AG04450 (cell line): ENCODE measurements at regions not wholly inside any gene's neighbourhood (a gene's known extent, or its start where the extent isn't known, plus 50 kb on each side); places are given as distances from the start of the nearest gene placed in this dataset.

Experiments
- CTCF ChIA-PET: fragments of 300-600, 350-600 bp; formaldehyde crosslinking; extraction: SDS; loops from one replicate; lab custom pipeline; 2022; ENCODE audit warnings: antibody characterized with exemption, inconsistent platforms; lab: Charles Lee
- POLR2A ChIA-PET: fragments of 350-600 bp; formaldehyde crosslinking; extraction: SDS; loops from one replicate; lab custom pipeline; 2021; ENCODE audit warnings: antibody characterized with exemption, inconsistent platforms; lab: Yijun Ruan, JAX
- DNase-seq: peaks from one replicate; pipeline ENCODE4 v3.0.0-alpha.2; 2011; ENCODE audit warnings: low read depth, low spot score
- H3K27ac ChIP-seq: one replicate; pipeline ENCODE4 v1.5.1; 2012; ENCODE audit warnings: low read depth, low read length, control low read depth
- H3K27me3 ChIP-seq: one replicate; pipeline ENCODE4 v1.6.0; 2012; ENCODE audit warnings: low read length; ENCODE audit not compliant: control insufficient read depth, insufficient read depth
- H3K4me3 ChIP-seq: 2 replicates; pipeline ENCODE4 v1.5.1; 2011; ENCODE audit warnings: mild to moderate bottlenecking, low read depth, low read length, control low read depth
- H3K9me3 ChIP-seq: 2 replicates; pipeline ENCODE4 v1.5.1; 2012; ENCODE audit warnings: low read length; ENCODE audit not compliant: control insufficient read depth, insufficient read depth
- TF ChIP-seq, protein P1 (sequence below): IDR thresholded peaks from 2 replicates; pipeline ENCODE4 v1.5.1; 2011; ENCODE audit warnings: low read depth, low read length, control low read depth, inconsistent platforms

DNA sequence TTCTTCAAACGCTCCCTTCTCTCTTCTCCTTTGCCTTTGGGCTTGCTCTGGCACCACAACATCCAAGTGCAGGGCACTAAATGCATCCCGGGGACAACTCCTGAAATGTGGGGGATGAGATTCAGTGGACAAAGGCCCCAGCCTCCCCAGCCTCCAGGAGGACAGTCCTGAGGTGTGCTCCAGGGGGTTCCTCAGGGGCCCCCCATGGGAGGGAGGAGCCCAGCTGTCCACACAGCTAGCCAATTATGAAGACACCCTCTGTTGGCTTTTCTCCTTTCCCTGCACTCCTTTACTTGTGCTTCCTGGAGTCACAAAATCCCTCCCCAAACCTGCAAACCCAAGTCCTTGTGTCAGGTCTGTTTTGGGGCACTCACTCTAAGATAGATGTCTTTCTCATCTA, 735.4 kb downstream of the PTPRU start:
- TF ChIP-seq, protein P1, sequence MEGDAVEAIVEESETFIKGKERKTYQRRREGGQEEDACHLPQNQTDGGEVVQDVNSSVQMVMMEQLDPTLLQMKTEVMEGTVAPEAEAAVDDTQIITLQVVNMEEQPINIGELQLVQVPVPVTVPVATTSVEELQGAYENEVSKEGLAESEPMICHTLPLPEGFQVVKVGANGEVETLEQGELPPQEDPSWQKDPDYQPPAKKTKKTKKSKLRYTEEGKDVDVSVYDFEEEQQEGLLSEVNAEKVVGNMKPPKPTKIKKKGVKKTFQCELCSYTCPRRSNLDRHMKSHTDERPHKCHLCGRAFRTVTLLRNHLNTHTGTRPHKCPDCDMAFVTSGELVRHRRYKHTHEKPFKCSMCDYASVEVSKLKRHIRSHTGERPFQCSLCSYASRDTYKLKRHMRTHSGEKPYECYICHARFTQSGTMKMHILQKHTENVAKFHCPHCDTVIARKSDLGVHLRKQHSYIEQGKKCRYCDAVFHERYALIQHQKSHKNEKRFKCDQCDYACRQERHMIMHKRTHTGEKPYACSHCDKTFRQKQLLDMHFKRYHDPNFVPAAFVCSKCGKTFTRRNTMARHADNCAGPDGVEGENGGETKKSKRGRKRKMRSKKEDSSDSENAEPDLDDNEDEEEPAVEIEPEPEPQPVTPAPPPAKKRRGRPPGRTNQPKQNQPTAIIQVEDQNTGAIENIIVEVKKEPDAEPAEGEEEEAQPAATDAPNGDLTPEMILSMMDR: no peak
- Histone ChIP-seq H3K4me3 (no peak overlapping the region), H3K27me3 (no peaks in the 10 kb centered on the region), H3K27ac (no peak overlapping the region), H3K9me3 (no peaks in the 10 kb centered on the region)
- ChIA-PET CTCF (no interaction called here), POLR2A (no interaction called here)
- no peak for DNase-seq

DNA sequence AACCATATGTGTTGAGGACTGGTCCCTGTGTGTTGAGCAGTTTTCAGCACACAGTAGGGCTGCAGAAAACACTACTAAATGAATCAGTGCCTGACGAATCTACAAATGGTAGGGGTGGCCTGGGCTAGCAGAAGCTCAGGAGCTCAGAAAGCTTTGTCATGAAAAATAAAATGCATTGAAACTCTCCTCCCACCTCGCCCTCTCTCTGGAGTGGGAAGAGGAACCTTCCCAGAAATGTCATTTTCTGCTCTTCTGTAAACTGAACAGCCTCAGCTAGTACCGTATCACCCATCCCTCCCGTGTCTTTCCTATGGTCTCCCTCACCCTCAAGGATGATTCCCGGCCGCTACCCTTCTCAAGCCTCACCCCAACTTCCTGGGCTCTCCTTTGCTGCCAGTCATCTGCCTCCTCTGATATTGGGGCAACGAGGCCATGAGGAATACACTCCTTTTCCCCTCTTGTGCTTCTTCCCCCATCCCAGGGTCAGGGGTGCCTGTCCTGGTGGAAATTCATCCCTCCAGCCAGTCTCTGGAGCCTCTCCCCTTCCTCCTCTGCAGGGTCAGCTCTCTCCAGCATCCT, 734.5 kb downstream of the PTPRU start:
- DNase-seq: no peak
- ChIA-PET CTCF (interaction anchor here (1.6 kb wide), 1 partner anchor 115 kb away, joined by 3 read pairs; no protein-coding TSS in a partner anchor), POLR2A (no interaction called here)
- Histone ChIP-seq H3K9me3 (no peaks in the 10 kb centered on the region), H3K27me3 (peaks cover under 1% of the 10 kb centered on the region), H3K27ac (no peak overlapping the region), H3K4me3 (no peak overlapping the region)
- TF ChIP-seq, protein P1: no peak

DNA sequence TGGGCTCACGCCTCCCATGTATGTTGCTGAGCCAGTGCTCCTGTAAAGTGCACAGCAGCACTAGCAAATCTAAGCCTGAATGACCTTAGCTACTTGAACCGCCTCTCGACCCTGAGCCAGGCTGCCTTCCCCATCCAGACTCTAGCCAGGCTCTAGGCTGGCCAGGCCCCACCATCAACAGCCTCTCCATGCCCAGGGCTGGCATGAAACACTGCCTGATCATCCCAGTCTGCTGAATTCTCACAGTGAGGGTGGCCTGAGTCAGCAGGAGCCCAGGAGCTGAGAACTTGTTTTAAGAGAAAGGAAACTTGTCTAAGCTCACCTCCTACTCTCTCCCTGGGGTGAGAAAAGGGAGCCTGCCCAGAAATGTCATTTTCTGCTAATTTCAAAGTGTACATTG, 733.3 kb downstream of the PTPRU start:
- Histone ChIP-seq H3K27ac (no peak overlapping the region), H3K27me3 (peaks cover 5% of the 10 kb centered on the region), H3K4me3 (no peak overlapping the region), H3K9me3 (no peaks in the 10 kb centered on the region)
- no peak for DNase-seq
- ChIA-PET POLR2A (no interaction called here), CTCF (interaction anchor here (1.6 kb wide), 1 partner anchor 116 kb away, joined by 3 read pairs; no protein-coding TSS in a partner anchor)
- TF ChIP-seq, protein P1: no peak

DNA sequence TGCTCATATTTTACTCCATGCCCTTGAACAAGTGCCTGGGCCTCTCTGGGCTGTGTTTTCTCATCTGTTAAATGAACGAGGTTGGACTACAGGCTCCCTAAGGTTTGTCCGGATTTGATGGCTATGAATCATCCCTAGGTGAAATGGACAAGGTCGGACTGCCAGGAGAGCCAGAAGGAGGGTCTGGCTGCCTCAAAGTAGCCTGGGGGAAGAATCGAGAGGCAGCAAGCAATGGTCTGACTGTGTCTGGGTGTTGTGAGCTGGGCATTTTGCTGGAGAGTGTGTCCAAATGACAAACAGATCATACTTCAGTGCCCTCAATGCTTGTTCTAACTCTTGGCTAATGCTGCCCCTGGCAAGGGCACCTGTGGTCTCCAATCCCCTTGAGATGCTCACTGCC, 730.9 kb downstream of the PTPRU start:
- POLR2A ChIA-PET: no interaction called here
- Histone ChIP-seq H3K27me3 (peaks cover 8% of the 10 kb centered on the region), H3K9me3 (no peaks in the 10 kb centered on the region), H3K27ac (no peak overlapping the region), H3K4me3 (no peak overlapping the region)
- TF ChIP-seq, protein P1: no peak
- DNase-seq: no peak
- CTCF ChIA-PET: no interaction called here

DNA sequence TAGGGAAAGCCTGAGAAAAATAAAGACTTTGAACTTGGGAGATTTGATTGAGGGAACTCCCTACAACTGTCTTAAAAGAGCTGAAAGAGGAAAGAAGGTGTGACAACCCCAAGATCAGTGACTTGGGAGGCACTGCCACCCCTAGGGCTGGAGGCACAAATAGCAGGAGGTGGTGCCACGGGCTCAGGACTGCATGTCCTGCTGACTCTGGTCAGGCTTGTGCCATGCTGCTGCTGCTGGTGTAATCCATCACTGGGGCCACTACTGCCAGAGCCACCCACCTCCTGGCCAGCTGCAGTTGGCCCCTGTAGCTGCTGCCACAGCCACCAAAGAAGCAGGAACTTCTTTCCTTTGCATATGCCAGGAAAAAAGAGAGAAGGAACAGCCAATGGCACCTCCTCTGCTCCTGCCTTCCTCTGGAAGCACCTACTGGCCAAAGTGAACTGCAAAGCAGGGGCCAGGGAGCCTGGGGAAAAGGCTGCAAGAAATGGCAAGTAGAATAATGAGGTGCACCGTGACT, 730.3 kb downstream of the PTPRU start:
- TF ChIP-seq, protein P1: no peak
- no peaks in the 10 kb centered on the region for H3K9me3 ChIP-seq
- peaks cover 10% of the 10 kb centered on the region for H3K27me3 ChIP-seq
- DNase-seq: no peak
- CTCF ChIA-PET: interaction anchor here (0.5 kb wide), 1 partner anchor 65 kb away, joined by 3 read pairs; no protein-coding TSS in a partner anchor
- H3K27ac ChIP-seq: no peak overlapping the region
- POLR2A ChIA-PET: no interaction called here
- H3K4me3 ChIP-seq: no peak overlapping the region
